HG03432 (cell line): ENCODE measurements at regions not wholly inside any gene's neighbourhood (a gene's known extent, or its start where the extent isn't known, plus 50 kb on each side); places are given as distances from the start of the nearest gene placed in this dataset.
"Not testable (repeated sequence)": the region's sequence is repeated elsewhere in the genome, so short reads cannot be mapped to it uniquely, and the experiment has no call there.

Experiments used
- ATAC-seq: cut with Tn5 transposase; IDR thresholded peaks from one replicate; pipeline ENCODE4 v1.9.1; 2021; ENCODE audit warnings: mild to moderate bottlenecking, moderate library complexity; ENCODE audit not compliant: unreplicated experiment

DNA sequence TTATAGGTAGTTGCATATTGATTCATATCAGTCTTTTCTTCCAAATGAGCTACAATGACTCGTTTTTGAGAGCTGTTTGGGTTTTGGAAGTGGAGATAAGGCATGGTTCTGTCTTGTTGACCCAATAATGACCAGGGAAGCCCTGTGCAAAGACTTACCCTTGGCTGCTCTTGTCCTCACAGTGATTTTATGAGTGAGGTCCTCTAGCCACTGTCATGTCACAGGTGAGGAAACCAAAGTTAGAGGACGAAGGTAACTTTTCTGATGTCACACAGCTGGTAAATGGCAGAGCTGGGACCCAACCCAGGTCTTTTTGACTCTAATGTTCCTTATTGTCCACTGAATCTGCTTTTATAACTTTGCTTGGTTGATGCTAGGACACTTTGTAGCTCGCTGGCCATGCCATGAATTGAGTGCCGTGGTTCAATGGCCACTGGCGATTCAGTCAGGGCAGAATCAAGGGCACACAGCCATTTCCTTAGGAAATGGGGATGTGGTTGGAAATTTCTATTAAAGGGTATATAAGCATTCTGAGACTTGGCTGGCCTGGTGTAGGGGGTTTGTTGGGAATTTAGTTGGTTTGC is 249.1 kb downstream of the GOLGA6L6 start:
- ATAC-seq, result not testable (repeated sequence)

DNA sequence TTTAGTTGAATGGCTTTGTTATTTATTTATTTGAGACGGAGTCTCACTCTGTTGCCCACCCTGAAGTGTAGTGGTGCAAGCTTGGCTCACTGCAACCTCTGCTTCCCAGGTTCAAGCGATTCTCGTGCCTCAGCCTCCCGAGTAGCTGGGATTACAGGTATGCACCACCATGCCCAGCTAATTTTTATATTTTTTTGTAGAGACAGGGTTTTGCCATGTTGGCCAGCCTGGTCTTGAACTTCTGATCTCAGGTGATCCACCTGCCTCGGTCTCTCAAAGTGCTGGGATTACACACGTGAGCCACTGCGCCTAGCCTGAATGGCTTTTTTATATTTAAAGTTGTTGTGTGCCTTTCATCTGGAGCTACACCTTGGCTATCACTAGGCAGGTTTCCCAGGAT is 250.0 kb downstream of the GOLGA6L6 start:
- not testable (repeated sequence) for ATAC-seq

GRCh38 chr15:20290606-20291005 is 251.0 kb downstream of the GOLGA6L6 start:
- not testable (repeated sequence) for ATAC-seq

GRCh38 chr15:20289538-20290103 is 252.0 kb downstream of the GOLGA6L6 start:
- not testable (repeated sequence) for ATAC-seq

- ATAC-seq, result not testable (repeated sequence)
Observed at GRCh38 chr15:20288800-20289537, 252.6 kb downstream of the GOLGA6L6 start.

GRCh38 chr15:20286559-20286958 is 255.0 kb downstream of the GOLGA6L6 start:
- ATAC-seq, result not testable (repeated sequence)

- ATAC-seq, result not testable (repeated sequence)
Observed at GRCh38 chr15:20285696-20286300, 255.8 kb downstream of the GOLGA6L6 start.

GRCh38 chr15:20284891-20285535 is 256.6 kb downstream of the GOLGA6L6 start:
- ATAC-seq, result not testable (repeated sequence)

DNA sequence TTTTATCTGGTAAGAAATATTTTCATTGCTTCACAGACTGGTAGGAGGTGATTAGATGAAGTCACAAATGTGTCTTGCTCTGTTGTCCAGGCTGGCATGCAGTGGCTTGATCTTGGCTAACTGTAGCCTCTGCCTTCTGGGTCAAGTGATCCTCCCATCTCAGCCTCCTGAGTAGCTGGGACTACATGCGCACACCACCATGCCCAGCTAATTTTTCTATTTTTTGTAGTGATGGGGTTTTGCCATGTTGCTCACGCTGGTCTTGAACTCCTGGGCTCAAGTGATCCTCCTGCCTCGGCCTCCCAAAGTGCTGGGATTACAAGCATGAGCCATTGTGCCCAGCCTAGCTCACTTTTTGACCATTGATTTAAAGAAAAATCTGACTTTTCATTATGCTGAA is 257.9 kb downstream of the GOLGA6L6 start:
- not testable (repeated sequence) for ATAC-seq

- not testable (repeated sequence) for ATAC-seq
Observed at GRCh38 chr15:20282491-20282943, 259.1 kb downstream of the GOLGA6L6 start.

- ATAC-seq, result not testable (repeated sequence)
Observed at GRCh38 chr15:20281567-20282275, 259.9 kb downstream of the GOLGA6L6 start.

DNA sequence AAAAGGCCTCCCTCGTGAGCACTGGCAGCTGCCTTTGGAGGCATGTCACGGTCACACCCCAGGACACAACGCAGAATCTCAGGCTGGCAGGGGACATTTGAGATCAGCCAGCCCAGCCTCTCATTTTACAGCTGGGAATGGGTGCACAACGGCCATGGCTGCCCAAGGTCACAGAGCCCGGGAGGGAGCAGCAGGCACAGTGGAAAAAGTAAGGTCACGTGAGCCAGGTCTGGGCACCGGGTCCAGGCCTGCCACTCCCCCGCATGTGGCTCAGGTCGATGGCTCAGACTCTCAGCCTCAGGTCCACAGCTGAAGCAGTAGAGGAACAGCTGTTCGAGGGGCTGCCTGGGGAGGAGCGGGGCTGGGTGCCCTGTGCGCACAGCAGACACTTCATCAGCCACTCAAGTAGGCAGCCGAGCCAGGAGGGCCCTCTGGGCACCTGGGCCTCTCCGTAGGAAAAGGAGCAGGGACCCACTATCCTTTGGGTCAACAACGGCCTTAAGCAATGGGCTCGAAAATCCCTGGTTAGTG is 260.6 kb downstream of the GOLGA6L6 start:
- no peak for ATAC-seq

DNA sequence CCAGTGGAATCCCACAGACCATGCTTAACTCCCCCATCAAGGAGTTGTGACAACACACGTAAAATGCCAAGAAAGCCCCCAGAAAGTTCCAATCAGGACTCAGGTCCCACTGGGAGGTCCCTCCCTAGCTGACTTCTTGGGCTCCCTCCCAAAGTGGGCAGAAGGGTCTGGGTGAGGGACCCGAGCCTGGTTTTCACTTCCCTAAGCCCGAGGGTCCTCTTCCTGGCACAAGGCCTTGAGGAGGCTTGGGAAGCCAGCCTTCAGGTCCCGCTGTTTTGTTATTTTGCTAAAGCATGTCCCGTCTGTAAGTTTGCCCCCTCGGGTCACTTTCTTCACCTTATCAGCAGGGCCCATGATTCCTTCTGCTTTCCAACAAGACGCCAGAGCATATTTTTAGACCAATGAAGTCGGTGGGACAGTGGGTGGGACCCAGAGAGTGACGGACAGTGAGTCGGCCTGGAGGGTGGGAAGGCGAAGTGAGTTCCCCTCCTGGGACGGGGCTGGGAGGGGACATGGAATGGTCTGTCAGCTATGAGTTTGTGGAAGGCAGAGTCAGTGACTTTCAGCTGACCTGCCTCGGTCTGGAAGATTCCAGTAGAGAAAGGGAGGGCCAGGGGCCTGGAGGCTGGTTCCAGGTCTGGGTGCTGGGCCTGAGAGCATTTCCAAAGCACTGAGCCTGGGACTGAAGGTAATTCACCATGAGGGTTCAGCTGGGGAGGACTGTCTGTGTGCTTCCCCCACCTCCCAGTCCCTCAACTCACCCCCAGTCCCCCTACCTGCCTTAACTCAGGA is 261.3 kb downstream of the GOLGA6L6 start:
- not testable (repeated sequence) for ATAC-seq

GRCh38 chr15:20279056-20279455 is 262.5 kb downstream of the GOLGA6L6 start:
- not testable (repeated sequence) for ATAC-seq

- ATAC-seq, result not testable (repeated sequence)
Observed at GRCh38 chr15:20278376-20278775, 263.2 kb downstream of the GOLGA6L6 start.

DNA sequence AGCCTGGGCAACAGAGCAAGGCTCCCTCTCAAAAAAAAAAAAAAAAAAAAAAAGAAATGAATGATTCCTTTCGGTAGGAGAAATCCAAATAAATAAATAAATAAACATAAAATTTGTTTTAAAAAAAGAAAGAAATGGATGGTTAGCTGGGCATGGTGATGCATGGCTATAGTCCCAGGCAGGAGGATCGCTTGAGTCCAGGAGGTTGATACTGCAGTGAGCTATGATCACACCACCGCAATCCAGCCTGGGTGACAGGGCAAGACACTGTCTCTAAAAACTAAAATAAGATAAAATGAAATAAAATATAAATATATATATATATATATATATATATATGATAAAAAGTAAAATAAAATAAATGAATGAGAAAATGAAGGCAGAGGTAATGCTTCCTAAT is 264.1 kb downstream of the GOLGA6L6 start:
- not testable (repeated sequence) for ATAC-seq

- not testable (repeated sequence) for ATAC-seq
Observed at GRCh38 chr15:20276312-20277114, 265.1 kb downstream of the GOLGA6L6 start.

GRCh38 chr15:20275373-20275967 is 266.1 kb downstream of the GOLGA6L6 start:
- not testable (repeated sequence) for ATAC-seq
